ENCODE measurements at regions not wholly inside any gene's neighbourhood (a gene's known extent, or its start where the extent isn't known, plus 50 kb on each side); places are given as distances from the start of the nearest gene placed in this dataset.

GRCh38 chr20:53718142-53719021 is 124.7 kb upstream of the ZNF217 start:
- H2BK5ac ChIP-seq (ENCODE audit: insufficient read length, low read length): no peak overlapping the region
- H3K4me3 Mint-ChIP-seq: no peak overlapping the region
- no CpG with 5 or more reads among the region's 13 CpGs for WGBS (ENCODE audit: extremely low coverage, insufficient read length, low lambda C conversion rate)
- no peaks in the 10 kb centered on the region for H3K9me3 Mint-ChIP-seq
- H3K4me1 ChIP-seq (ENCODE audit: insufficient read depth, low read length): no peaks in the 10 kb centered on the region
- no peak overlapping the region for H3K18ac ChIP-seq (ENCODE audit: insufficient read length, low read depth, low read length)
- no peak overlapping the region for H3K4ac ChIP-seq (ENCODE audit: low read depth, low read length)
- no peak overlapping the region for H2AFZ ChIP-seq (ENCODE audit: low read length)
- H3K4me2 ChIP-seq (ENCODE audit: insufficient read depth, insufficient read length, low read length): no peak overlapping the region
- peaks cover 16 to 18% of the 10 kb centered on the region in 2 experiments for H3K4me1 Mint-ChIP-seq
- TF ChIP-seq, protein P1, sequence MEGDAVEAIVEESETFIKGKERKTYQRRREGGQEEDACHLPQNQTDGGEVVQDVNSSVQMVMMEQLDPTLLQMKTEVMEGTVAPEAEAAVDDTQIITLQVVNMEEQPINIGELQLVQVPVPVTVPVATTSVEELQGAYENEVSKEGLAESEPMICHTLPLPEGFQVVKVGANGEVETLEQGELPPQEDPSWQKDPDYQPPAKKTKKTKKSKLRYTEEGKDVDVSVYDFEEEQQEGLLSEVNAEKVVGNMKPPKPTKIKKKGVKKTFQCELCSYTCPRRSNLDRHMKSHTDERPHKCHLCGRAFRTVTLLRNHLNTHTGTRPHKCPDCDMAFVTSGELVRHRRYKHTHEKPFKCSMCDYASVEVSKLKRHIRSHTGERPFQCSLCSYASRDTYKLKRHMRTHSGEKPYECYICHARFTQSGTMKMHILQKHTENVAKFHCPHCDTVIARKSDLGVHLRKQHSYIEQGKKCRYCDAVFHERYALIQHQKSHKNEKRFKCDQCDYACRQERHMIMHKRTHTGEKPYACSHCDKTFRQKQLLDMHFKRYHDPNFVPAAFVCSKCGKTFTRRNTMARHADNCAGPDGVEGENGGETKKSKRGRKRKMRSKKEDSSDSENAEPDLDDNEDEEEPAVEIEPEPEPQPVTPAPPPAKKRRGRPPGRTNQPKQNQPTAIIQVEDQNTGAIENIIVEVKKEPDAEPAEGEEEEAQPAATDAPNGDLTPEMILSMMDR (conservative IDR thresholded peaks at IDR 0.05): no peak
- no peak overlapping the region for H3K27ac ChIP-seq (ENCODE audit: insufficient read length, low read depth, low read length)
- no peaks in the 10 kb centered on the region for H3K23me2 ChIP-seq (ENCODE audit: insufficient read length, low read depth, low read length, poor library complexity, severe bottlenecking)
- H4K8ac ChIP-seq (replicated peaks; ENCODE audit: insufficient read length, low read depth, low read length): no peak overlapping the region
- no peaks in the 10 kb centered on the region for H3K79me2 ChIP-seq (ENCODE audit: insufficient read depth, low read length)
- no peaks in the 10 kb centered on the region for H4K20me1 ChIP-seq (ENCODE audit: control insufficient read depth, insufficient read depth, insufficient read length)
- no peak overlapping the region for H2BK20ac ChIP-seq (ENCODE audit: low read depth, low read length, poor library complexity, severe bottlenecking)
- no peak overlapping the region for H4K91ac ChIP-seq (ENCODE audit: insufficient read length, low read depth, low read length)
- H3K27me3 Mint-ChIP-seq (ENCODE audit: low read depth): no peaks in the 10 kb centered on the region
- H3T11ph ChIP-seq (ENCODE audit: low read length): no peak overlapping the region
- H3K56ac ChIP-seq (ENCODE audit: insufficient read length, low read depth, low read length): no peak overlapping the region
- H3K36me3 Mint-ChIP-seq (ENCODE audit: insufficient read depth in 1 of 3, low read depth in 3 of 3): no peaks in the 10 kb centered on the region; a peak in 1 of 7 replicates
- no peak for DNase-seq
- no peaks in the 10 kb centered on the region for H3K9me3 ChIP-seq (ENCODE audit: control insufficient read depth, low read depth, low read length)
- H2BK15ac ChIP-seq (ENCODE audit: low read depth, low read length): no peak overlapping the region
- H2AK5ac ChIP-seq (ENCODE audit: insufficient read length, low read length): no peak overlapping the region
- no peak overlapping the region for H3K9ac ChIP-seq (ENCODE audit: extremely low read depth, insufficient read length, low read length)
- no peak overlapping the region for H3K23ac ChIP-seq (ENCODE audit: insufficient read length, low read depth, low read length)
- H3K79me1 ChIP-seq (ENCODE audit: insufficient read depth, low read depth, low read length, poor library complexity, severe bottlenecking): no peaks in the 10 kb centered on the region
- no peak overlapping the region for H2BK12ac ChIP-seq (ENCODE audit: insufficient read length, low read depth, low read length)
- no peak overlapping the region for H4K5ac ChIP-seq (ENCODE audit: insufficient read length, low read depth, low read length)
- H3K27me3 ChIP-seq (ENCODE audit: insufficient read depth, low read length): no peaks in the 10 kb centered on the region
- H2BK120ac ChIP-seq (ENCODE audit: low read depth, low read length, poor library complexity, severe bottlenecking): no peak overlapping the region
- no peak overlapping the region for H3K14ac ChIP-seq (ENCODE audit: insufficient read depth, low read length)
- H3K27ac Mint-ChIP-seq: peak overlapping the region in 1 of 3 experiments; percentile 2; a peak in 1 of 7 replicates
